Medulla oblongata (tissue), 1 donor: ENCODE measurements at regions not wholly inside any gene's neighbourhood (a gene's known extent, or its start where the extent isn't known, plus 50 kb on each side); places are given as distances from the start of the nearest gene placed in this dataset.
"Not testable (repeated sequence)": the region's sequence is repeated elsewhere in the genome, so short reads cannot be mapped to it uniquely, and the experiment has no call there.

Source experiments
- DNase-seq: peaks from one replicate; pipeline ENCODE4 v3.0.0-alpha.2; 2015; ENCODE audit errors: extremely low spot score

- DNase-seq: no peak
Observed at GRCh38 chr18:47679864-47680263, 250.6 kb downstream of the SMAD2 start.

GRCh38 chr18:47677952-47678351 is 252.5 kb downstream of the SMAD2 start:
- DNase-seq: no peak

- DNase-seq: no peak
Observed at GRCh38 chr18:47669815-47670214, 260.6 kb downstream of the SMAD2 start.

- DNase-seq: no peak
Observed at GRCh38 chr18:47658498-47658897, 272.0 kb downstream of the SMAD2 start.

- no peak for DNase-seq
Observed at GRCh38 chr18:47654988-47655387, 275.5 kb downstream of the SMAD2 start.

GRCh38 chr18:47644896-47645295 is 285.6 kb downstream of the SMAD2 start:
- no peak for DNase-seq

- DNase-seq: not testable (repeated sequence)
Observed at GRCh38 chr18:47637551-47637950, 292.9 kb downstream of the SMAD2 start.

GRCh38 chr18:47635416-47635815 is 295.0 kb downstream of the SMAD2 start:
- no peak for DNase-seq

GRCh38 chr18:47632970-47633635 is 297.4 kb downstream of the SMAD2 start:
- no peak for DNase-seq

GRCh38 chr18:47628893-47629292 is 301.6 kb downstream of the SMAD2 start:
- DNase-seq: no peak

- no peak for DNase-seq
Observed at GRCh38 chr18:47628240-47628781, 302.1 kb downstream of the SMAD2 start.

- no peak for DNase-seq
Observed at GRCh38 chr18:47627030-47627429, 303.4 kb downstream of the SMAD2 start.

- no peak for DNase-seq
Observed at GRCh38 chr18:47619771-47620448, 310.5 kb downstream of the SMAD2 start.

GRCh38 chr18:47618758-47619157 is 311.7 kb downstream of the SMAD2 start:
- no peak for DNase-seq

GRCh38 chr18:47615043-47615442 is 315.4 kb downstream of the SMAD2 start:
- no peak for DNase-seq

GRCh38 chr18:47613929-47614328 is 316.5 kb downstream of the SMAD2 start:
- DNase-seq: no peak

GRCh38 chr18:47611649-47612048 is 318.8 kb downstream of the SMAD2 start:
- DNase-seq: no peak

- no peak for DNase-seq
Observed at GRCh38 chr18:47606526-47606925, 323.9 kb downstream of the SMAD2 start.

- DNase-seq: no peak
Observed at GRCh38 chr18:47605093-47605492, 325.4 kb downstream of the SMAD2 start.

GRCh38 chr18:47604021-47604420 is 326.4 kb downstream of the SMAD2 start:
- peak; percentile 6 for DNase-seq

- DNase-seq: no peak
Observed at GRCh38 chr18:47603158-47603557, 327.3 kb downstream of the SMAD2 start.

GRCh38 chr18:47602273-47602897 is 328.1 kb downstream of the SMAD2 start:
- DNase-seq: no peak
